ENCODE measurements at regions not wholly inside any gene's neighbourhood (a gene's known extent, or its start where the extent isn't known, plus 50 kb on each side); places are given as distances from the start of the nearest gene placed in this dataset.

GRCh38 chr11:104522123-104522522, 358.2 kb upstream of the PDGFD start:
- no peak overlapping the region for H3K4me2 ChIP-seq (ENCODE audit: insufficient read depth, low read length)
- FAIRE-seq (no peak), ATAC-seq (no peak), DNase-seq (ENCODE audit: extremely low read depth in 1 of 4, low spot score in 3 of 4) (no peak)
- H3K27ac ChIP-seq (ENCODE audit: extremely low read depth, low read depth, low read length): no peak overlapping the region
- H3K27me3 ChIP-seq (ENCODE audit: control insufficient read depth in 2 of 2, insufficient read depth in 2 of 2, low read length in 2 of 2): no peaks in the 10 kb centered on the region
- H2AFZ ChIP-seq (ENCODE audit: low read depth, low read length): no peak overlapping the region
- no peaks in the 10 kb centered on the region for H4K20me1 ChIP-seq (replicated peaks; ENCODE audit: control insufficient read depth, insufficient read depth, low read length)
- in situ Hi-C loops (cut with MboI) (no loop called here), intact Hi-C loops (cut with micrococcal nuclease) (no loop called here)
- ChIA-PET CTCF (ENCODE audit: low intra/inter-chr PET ratio) (no interaction called here), POLR2A (interaction anchor here (0.5 kb wide), 1 partner anchor 14 kb away, joined by 3 read pairs; no protein-coding TSS in a partner anchor)
- no peaks in the 10 kb centered on the region for H3K4me1 ChIP-seq (replicated peaks in 1 of 2; ENCODE audit: control insufficient read depth in 2 of 2, insufficient read depth in 2 of 2, low read length in 2 of 2)
- no peaks in the 10 kb centered on the region for H3K36me3 ChIP-seq (ENCODE audit: control insufficient read depth, insufficient read depth, low read length)
- H3K4me3 ChIP-seq: no peak overlapping the region
- H3K9me1 ChIP-seq (ENCODE audit: control insufficient read depth, insufficient read depth, low read length): no peaks in the 10 kb centered on the region
- 0% methylated on average over 2 of the region's 2 CpGs for WGBS (ENCODE audit: insufficient coverage, low coverage, missing lambda C conversion rate)
- H3K9me3 ChIP-seq (replicated peaks; ENCODE audit: control insufficient read depth, insufficient read depth, low read depth, low read length): no peaks in the 10 kb centered on the region; the same call in 1 of the 2 replicates
- no peak overlapping the region for H3K9ac ChIP-seq (ENCODE audit: insufficient read depth in 1 of 2, low read depth in 2 of 2, low read length in 2 of 2)
- no peaks in the 10 kb centered on the region for H3K79me2 ChIP-seq (ENCODE audit: control insufficient read depth, insufficient read depth, low read length)
- TF ChIP-seq LARP7 (IDR thresholded peaks at IDR 0.05) (no peak), E2F3 (CRISPR knock-in tag; IDR thresholded peaks at IDR 0.05) (no peak), SNRNP70 (optimal IDR thresholded peaks at IDR 0.05; ENCODE audit: low read depth, low read length) (no peak), AFF4 (CRISPR knock-in tag; IDR thresholded peaks at IDR 0.05) (no peak), CTBP1 (IDR thresholded peaks at IDR 0.05; ENCODE audit: borderline replicate concordance) (no peak), ARID1B (IDR thresholded peaks at IDR 0.05) (no peak), ZNF133 (CRISPR knock-in tag; IDR thresholded peaks at IDR 0.05) (no peak), NFIC (IDR thresholded peaks at IDR 0.05) (no peak), ZNF717 (CRISPR knock-in tag; IDR thresholded peaks at IDR 0.05) (no peak), MTA3 (IDR thresholded peaks at IDR 0.05; ENCODE audit: borderline replicate concordance) (no peak), STAT5A (IDR thresholded peaks at IDR 0.05; ENCODE audit: borderline replicate concordance, low read length) (no peak), IRF2 (CRISPR knock-in tag; IDR thresholded peaks at IDR 0.05) (no peak), ZNF551 (CRISPR knock-in tag; IDR thresholded peaks at IDR 0.05) (no peak), ZNF561 (CRISPR knock-in tag; conservative IDR thresholded peaks at IDR 0.05) (no peak), CHAMP1 (IDR thresholded peaks at IDR 0.05) (no peak), FOXK1 (CRISPR knock-in tag; IDR thresholded peaks at IDR 0.05; ENCODE audit: borderline replicate concordance) (no peak)
- TF ChIP-seq, protein P1, sequence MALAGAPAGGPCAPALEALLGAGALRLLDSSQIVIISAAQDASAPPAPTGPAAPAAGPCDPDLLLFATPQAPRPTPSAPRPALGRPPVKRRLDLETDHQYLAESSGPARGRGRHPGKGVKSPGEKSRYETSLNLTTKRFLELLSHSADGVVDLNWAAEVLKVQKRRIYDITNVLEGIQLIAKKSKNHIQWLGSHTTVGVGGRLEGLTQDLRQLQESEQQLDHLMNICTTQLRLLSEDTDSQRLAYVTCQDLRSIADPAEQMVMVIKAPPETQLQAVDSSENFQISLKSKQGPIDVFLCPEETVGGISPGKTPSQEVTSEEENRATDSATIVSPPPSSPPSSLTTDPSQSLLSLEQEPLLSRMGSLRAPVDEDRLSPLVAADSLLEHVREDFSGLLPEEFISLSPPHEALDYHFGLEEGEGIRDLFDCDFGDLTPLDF (CRISPR knock-in tag; IDR thresholded peaks at IDR 0.05): no peak
- no TSS peak for BruUV-seq (replicated peaks)

All from K562 (cell line).